ENCODE measurements at regions not wholly inside any gene's neighbourhood (a gene's known extent, or its start where the extent isn't known, plus 50 kb on each side); places are given as distances from the start of the nearest gene placed in this dataset.

GRCh38 chr18:75754433-75754832 lies 326.9 kb upstream of the SMIM21 start:
- Histone ChIP-seq H3K36me3 (no peaks in the 10 kb centered on the region), H3K9me3 (no peaks in the 10 kb centered on the region), H3K4me1 (no peaks in the 10 kb centered on the region), H3K27me3 (no peaks in the 10 kb centered on the region), H3K4me3 (no peak overlapping the region), H3K27ac (no peak overlapping the region)
- TF ChIP-seq, protein P1, sequence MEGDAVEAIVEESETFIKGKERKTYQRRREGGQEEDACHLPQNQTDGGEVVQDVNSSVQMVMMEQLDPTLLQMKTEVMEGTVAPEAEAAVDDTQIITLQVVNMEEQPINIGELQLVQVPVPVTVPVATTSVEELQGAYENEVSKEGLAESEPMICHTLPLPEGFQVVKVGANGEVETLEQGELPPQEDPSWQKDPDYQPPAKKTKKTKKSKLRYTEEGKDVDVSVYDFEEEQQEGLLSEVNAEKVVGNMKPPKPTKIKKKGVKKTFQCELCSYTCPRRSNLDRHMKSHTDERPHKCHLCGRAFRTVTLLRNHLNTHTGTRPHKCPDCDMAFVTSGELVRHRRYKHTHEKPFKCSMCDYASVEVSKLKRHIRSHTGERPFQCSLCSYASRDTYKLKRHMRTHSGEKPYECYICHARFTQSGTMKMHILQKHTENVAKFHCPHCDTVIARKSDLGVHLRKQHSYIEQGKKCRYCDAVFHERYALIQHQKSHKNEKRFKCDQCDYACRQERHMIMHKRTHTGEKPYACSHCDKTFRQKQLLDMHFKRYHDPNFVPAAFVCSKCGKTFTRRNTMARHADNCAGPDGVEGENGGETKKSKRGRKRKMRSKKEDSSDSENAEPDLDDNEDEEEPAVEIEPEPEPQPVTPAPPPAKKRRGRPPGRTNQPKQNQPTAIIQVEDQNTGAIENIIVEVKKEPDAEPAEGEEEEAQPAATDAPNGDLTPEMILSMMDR (IDR thresholded peaks at IDR 0.05), result no peak
- ATAC-seq, result no peak
- intact Hi-C loops (cut with DNase I), result no loop called here
- no peak for DNase-seq

DNA sequence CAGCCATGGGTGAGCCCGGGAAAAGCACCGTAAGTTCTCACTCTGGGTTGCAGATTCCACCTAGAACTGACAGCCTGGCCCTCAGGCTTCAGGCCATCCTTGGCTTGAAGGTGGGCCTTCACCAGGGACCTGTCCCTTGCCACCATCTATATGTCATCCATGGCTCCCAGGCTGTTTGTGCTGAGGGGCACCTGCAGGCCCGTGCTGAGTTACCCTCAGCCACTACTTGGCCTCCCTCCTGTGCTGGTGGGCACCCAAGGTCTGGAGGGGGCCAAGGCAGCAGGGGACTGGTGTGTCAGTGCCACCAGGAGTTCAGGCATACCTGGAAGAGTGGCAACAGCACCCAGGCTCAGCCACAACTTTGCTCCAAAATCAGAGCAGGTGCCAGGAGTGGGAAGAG lies 326.2 kb upstream of the SMIM21 start:
- Histone ChIP-seq H3K36me3 (no peaks in the 10 kb centered on the region), H3K27me3 (no peaks in the 10 kb centered on the region), H3K9me3 (no peaks in the 10 kb centered on the region), H3K27ac (no peak overlapping the region), H3K4me3 (no peak overlapping the region), H3K4me1 (no peaks in the 10 kb centered on the region)
- TF ChIP-seq, protein P1 (IDR thresholded peaks at IDR 0.05), result no peak
- no peak for ATAC-seq
- intact Hi-C loops (cut with DNase I), result no loop called here
- no peak for DNase-seq

GRCh38 chr18:75752740-75753263 lies 325.3 kb upstream of the SMIM21 start:
- intact Hi-C loops (cut with DNase I), result no loop called here
- no peaks in the 10 kb centered on the region for H3K36me3 ChIP-seq
- no peaks in the 10 kb centered on the region for H3K4me1 ChIP-seq
- H3K27me3 ChIP-seq, result no peaks in the 10 kb centered on the region
- ATAC-seq (no peak), DNase-seq (no peak)
- no peaks in the 10 kb centered on the region for H3K9me3 ChIP-seq
- H3K4me3 ChIP-seq, result no peak overlapping the region
- TF ChIP-seq, protein P1 (IDR thresholded peaks at IDR 0.05), result no peak
- H3K27ac ChIP-seq, result no peak overlapping the region

GRCh38 chr18:75745147-75745546 lies 317.6 kb upstream of the SMIM21 start:
- H3K27me3 ChIP-seq, result no peaks in the 10 kb centered on the region
- no peak overlapping the region for H3K27ac ChIP-seq
- H3K36me3 ChIP-seq, result no peaks in the 10 kb centered on the region
- TF ChIP-seq, protein P1 (IDR thresholded peaks at IDR 0.05), result no peak
- no peaks in the 10 kb centered on the region for H3K4me1 ChIP-seq
- no peak overlapping the region for H3K4me3 ChIP-seq
- intact Hi-C loops (cut with DNase I), result no loop called here
- ATAC-seq (no peak), DNase-seq (no peak)
- no peaks in the 10 kb centered on the region for H3K9me3 ChIP-seq

GRCh38 chr18:75742516-75742915 lies 315.0 kb upstream of the SMIM21 start:
- Histone ChIP-seq H3K9me3 (no peaks in the 10 kb centered on the region), H3K4me3 (no peak overlapping the region), H3K27ac (no peak overlapping the region), H3K4me1 (no peaks in the 10 kb centered on the region), H3K36me3 (no peaks in the 10 kb centered on the region), H3K27me3 (no peaks in the 10 kb centered on the region)
- intact Hi-C loops (cut with DNase I), result no loop called here
- DNase-seq (peak in 1 of 4 donors; percentile 39), ATAC-seq (no peak)
- TF ChIP-seq, protein P1 (IDR thresholded peaks at IDR 0.05), result no peak
